Hippocampal formation (tissue), 2 donors: ENCODE measurements at regions not wholly inside any gene's neighbourhood (a gene's known extent, or its start where the extent isn't known, plus 50 kb on each side); places are given as distances from the start of the nearest gene placed in this dataset.
"Not testable (repeated sequence)": the region's sequence is repeated elsewhere in the genome, so short reads cannot be mapped to it uniquely, and the experiment has no call there.

Source experiments
- DNase-seq, 2 donors: peaks; one replicate each; lab custom pipeline; 2025; lab: John Stamatoyannopoulos, UW

- DNase-seq, result no peak
Measured at GRCh38 chr10:9895453-9895852, 1122.2 kb upstream of the CELF2 start.

GRCh38 chr10:9895981-9896380 lies 1121.7 kb upstream of the CELF2 start:
- DNase-seq, result no peak

- DNase-seq, result no peak
Measured at GRCh38 chr10:9898633-9899395, 1118.9 kb upstream of the CELF2 start.

GRCh38 chr10:9900751-9901150 lies 1116.9 kb upstream of the CELF2 start:
- DNase-seq, result no peak

GRCh38 chr10:9901971-9902370 lies 1115.7 kb upstream of the CELF2 start:
- DNase-seq, result no peak

GRCh38 chr10:9910446-9910845 lies 1107.2 kb upstream of the CELF2 start:
- no peak for DNase-seq

- no peak for DNase-seq
Measured at GRCh38 chr10:9911488-9911887, 1106.2 kb upstream of the CELF2 start.

GRCh38 chr10:9913876-9914514 lies 1103.7 kb upstream of the CELF2 start:
- no peak for DNase-seq

GRCh38 chr10:9921544-9921943 lies 1096.1 kb upstream of the CELF2 start:
- DNase-seq, result no peak

GRCh38 chr10:9922126-9922870 lies 1095.4 kb upstream of the CELF2 start:
- DNase-seq, result peak; percentile 3 to 52

- no peak for DNase-seq
Measured at GRCh38 chr10:9926003-9926402, 1091.7 kb upstream of the CELF2 start.

GRCh38 chr10:9926881-9927280 lies 1090.8 kb upstream of the CELF2 start:
- DNase-seq, result no peak

GRCh38 chr10:9939716-9940115 lies 1078.0 kb upstream of the CELF2 start:
- no peak for DNase-seq

GRCh38 chr10:9944690-9945089 lies 1073.0 kb upstream of the CELF2 start:
- no peak for DNase-seq

GRCh38 chr10:9950070-9950469 lies 1067.6 kb upstream of the CELF2 start:
- no peak for DNase-seq

GRCh38 chr10:9951481-9952257 lies 1066.0 kb upstream of the CELF2 start:
- DNase-seq, result no peak

- DNase-seq, result no peak
Measured at GRCh38 chr10:9957351-9957750, 1060.3 kb upstream of the CELF2 start.

GRCh38 chr10:9957876-9958275 lies 1059.8 kb upstream of the CELF2 start:
- not testable (repeated sequence) for DNase-seq

- no peak for DNase-seq
Measured at GRCh38 chr10:9965341-9965740, 1052.3 kb upstream of the CELF2 start.

GRCh38 chr10:9986786-9987185 lies 1030.9 kb upstream of the CELF2 start:
- DNase-seq, result no peak

GRCh38 chr10:9987197-9987596 lies 1030.5 kb upstream of the CELF2 start:
- DNase-seq, result no peak

- DNase-seq, result no peak
Measured at GRCh38 chr10:9992661-9993060, 1025.0 kb upstream of the CELF2 start.
